Thoracic aorta (tissue), 2 donors: ENCODE measurements at regions not wholly inside any gene's neighbourhood (a gene's known extent, or its start where the extent isn't known, plus 50 kb on each side); places are given as distances from the start of the nearest gene placed in this dataset.
"Not testable (repeated sequence)": the region's sequence is repeated elsewhere in the genome, so short reads cannot be mapped to it uniquely, and the experiment has no call there.

Experiments
- ATAC-seq: fragments of 150-250 bp; one replicate; pipeline ENCODE4 v1.8.0; 2017; ENCODE audit warnings: low read depth; ENCODE audit not compliant: insufficient number of reproducible peaks, low FRiP score
- DNase-seq: peaks from one replicate; pipeline ENCODE4 v3.0.0-alpha.2; 2020; ENCODE audit warnings: low spot score
- H3K27ac ChIP-seq, 2 donors: fragments of 200-600 bp; sonication (generic); 1 replicate in 1 of 2; 2 replicates in 1 of 2; pipeline ENCODE4 v1.5.1; 2016; ENCODE audit warnings: mild to moderate bottlenecking in 2 of 2, moderate library complexity in 2 of 2
- H3K27me3 ChIP-seq: fragments of 200-600 bp; sonication (generic); replicated peaks from 2 replicates; pipeline ENCODE4 v1.6.0; 2016; ENCODE audit warnings: mild to moderate bottlenecking; ENCODE audit not compliant: insufficient read depth
- H3K36me3 ChIP-seq: fragments of 200-600 bp; sonication (generic); one replicate; pipeline ENCODE4 v1.5.1; 2016
- H3K4me1 ChIP-seq, 2 donors: fragments of 200-600 bp; sonication (generic); 1 replicate in 1 of 2; 2 replicates in 1 of 2; pipeline versions ENCODE4 v1.5.1 to v1.6.0; 2016; ENCODE audit warnings: low read depth in 2 of 2, mild to moderate bottlenecking in 1 of 2; ENCODE audit not compliant: control insufficient read depth in 1 of 2
- H3K4me3 ChIP-seq: fragments of 200-600 bp; sonication (generic); 2 replicates; pipeline ENCODE4 v1.5.1; 2016; ENCODE audit warnings: mild to moderate bottlenecking
- H3K9me3 ChIP-seq: fragments of 200-600 bp; sonication (generic); 2 replicates; pipeline ENCODE4 v1.5.1; 2016
- TF ChIP-seq, protein P1 (sequence below): fragments of 200-600 bp; sonication (generic); IDR thresholded peaks from one replicate; pipeline ENCODE4 v1.5.1; 2019; ENCODE audit warnings: antibody characterized with exemption

DNA sequence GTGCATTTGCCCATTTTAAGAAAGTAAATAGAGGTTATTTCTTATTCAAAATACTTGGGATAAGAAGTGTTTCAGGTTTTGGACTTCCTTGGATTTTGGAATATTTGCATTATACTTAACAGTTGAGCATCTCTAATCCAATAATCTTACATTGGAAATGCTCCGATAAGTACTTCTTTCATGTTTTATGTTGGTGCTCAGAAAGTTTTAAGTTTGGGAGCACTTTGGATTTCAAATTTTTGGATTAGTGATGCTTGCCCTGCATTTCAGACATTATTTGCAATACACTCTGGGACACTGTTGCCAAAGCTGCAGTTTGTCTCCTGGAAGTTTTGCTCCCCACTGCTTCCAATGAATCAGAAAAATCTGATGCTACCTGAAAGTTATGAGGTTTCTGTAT lies 691.9 kb upstream of the SLITRK6 start:
- TF ChIP-seq, protein P1, sequence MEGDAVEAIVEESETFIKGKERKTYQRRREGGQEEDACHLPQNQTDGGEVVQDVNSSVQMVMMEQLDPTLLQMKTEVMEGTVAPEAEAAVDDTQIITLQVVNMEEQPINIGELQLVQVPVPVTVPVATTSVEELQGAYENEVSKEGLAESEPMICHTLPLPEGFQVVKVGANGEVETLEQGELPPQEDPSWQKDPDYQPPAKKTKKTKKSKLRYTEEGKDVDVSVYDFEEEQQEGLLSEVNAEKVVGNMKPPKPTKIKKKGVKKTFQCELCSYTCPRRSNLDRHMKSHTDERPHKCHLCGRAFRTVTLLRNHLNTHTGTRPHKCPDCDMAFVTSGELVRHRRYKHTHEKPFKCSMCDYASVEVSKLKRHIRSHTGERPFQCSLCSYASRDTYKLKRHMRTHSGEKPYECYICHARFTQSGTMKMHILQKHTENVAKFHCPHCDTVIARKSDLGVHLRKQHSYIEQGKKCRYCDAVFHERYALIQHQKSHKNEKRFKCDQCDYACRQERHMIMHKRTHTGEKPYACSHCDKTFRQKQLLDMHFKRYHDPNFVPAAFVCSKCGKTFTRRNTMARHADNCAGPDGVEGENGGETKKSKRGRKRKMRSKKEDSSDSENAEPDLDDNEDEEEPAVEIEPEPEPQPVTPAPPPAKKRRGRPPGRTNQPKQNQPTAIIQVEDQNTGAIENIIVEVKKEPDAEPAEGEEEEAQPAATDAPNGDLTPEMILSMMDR: no peak
- no peaks in the 10 kb centered on the region for H3K36me3 ChIP-seq
- H3K4me3 ChIP-seq: no peak overlapping the region
- H3K27me3 ChIP-seq: no peaks in the 10 kb centered on the region
- no peak for DNase-seq
- H3K9me3 ChIP-seq: no peaks in the 10 kb centered on the region
- ATAC-seq: no peak
- no peaks in the 10 kb centered on the region for H3K4me1 ChIP-seq
- no peak overlapping the region for H3K27ac ChIP-seq

DNA sequence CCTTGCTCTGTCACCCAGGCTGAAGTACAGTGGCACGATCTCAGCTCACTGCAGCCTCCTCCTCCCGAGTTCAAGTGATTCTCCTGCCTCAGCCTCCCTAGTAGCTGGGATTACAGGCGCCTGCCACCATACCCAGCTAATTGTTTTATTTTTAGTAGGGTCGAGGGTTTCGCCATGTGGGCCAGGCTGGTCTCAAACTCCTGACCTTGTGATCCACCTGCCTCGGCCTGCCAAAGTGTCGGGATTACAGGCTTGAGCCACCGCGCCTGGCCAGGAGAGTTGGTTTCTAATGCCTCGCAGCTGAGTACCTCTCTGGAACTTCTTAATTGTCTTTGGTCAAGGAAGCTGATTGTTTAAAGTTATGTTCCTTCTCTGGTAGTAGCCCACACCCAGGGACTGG lies 702.7 kb upstream of the SLITRK6 start:
- H3K4me3 ChIP-seq, H3K27ac ChIP-seq, H3K4me1 ChIP-seq, H3K36me3 ChIP-seq, H3K27me3 ChIP-seq, ATAC-seq, DNase-seq, H3K9me3 ChIP-seq: not testable (repeated sequence)

DNA sequence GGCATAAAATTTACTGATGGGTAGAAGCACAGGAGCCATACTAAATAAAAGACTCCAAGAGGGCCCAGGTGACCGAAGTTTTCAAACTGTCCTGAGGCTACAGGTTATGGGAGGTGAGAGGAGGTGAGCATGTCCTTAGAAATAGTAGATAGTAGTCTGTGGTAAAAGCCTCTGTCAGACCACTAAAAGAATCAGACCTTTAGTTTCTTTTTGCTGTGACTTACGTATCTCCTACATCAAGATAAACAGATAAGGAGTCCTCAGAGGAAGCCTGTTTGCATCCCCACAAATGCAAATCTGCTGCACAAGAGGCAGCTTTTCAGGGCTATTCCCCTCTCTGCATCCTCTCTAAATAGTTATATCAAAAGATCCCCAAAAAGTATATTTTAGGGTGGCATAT lies 711.6 kb upstream of the SLITRK6 start:
- no peaks in the 10 kb centered on the region for H3K36me3 ChIP-seq
- no peaks in the 10 kb centered on the region for H3K27me3 ChIP-seq
- no peak overlapping the region for H3K4me3 ChIP-seq
- ATAC-seq (no peak), DNase-seq (no peak)
- TF ChIP-seq, protein P1: no peak
- no peaks in the 10 kb centered on the region for H3K4me1 ChIP-seq
- H3K27ac ChIP-seq: no peak overlapping the region
- H3K9me3 ChIP-seq: no peaks in the 10 kb centered on the region

DNA sequence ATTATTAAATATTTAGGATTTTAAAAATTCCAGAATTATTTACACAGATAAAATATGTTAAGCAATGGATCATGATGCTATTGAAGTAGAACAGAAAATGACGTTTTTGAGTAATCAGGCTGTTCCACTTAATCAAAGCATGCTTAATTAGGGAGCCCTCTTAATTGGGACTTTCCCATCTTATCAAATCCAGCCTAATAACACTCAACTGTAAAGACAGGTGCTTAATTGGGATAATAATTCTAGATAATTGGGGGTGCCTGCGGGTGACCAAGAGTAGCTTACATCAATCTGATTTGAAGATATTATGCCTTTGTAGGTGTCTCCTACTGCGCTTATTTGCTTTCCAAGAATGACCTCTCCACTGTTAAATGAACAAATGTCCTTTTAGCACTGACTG lies 742.2 kb upstream of the SLITRK6 start:
- Histone ChIP-seq H3K36me3 (no peaks in the 10 kb centered on the region), H3K27me3 (no peaks in the 10 kb centered on the region), H3K4me1 (no peaks in the 10 kb centered on the region), H3K4me3 (no peak overlapping the region), H3K27ac (no peak overlapping the region), H3K9me3 (no peaks in the 10 kb centered on the region)
- TF ChIP-seq, protein P1: no peak
- ATAC-seq (no peak), DNase-seq (no peak)

DNA sequence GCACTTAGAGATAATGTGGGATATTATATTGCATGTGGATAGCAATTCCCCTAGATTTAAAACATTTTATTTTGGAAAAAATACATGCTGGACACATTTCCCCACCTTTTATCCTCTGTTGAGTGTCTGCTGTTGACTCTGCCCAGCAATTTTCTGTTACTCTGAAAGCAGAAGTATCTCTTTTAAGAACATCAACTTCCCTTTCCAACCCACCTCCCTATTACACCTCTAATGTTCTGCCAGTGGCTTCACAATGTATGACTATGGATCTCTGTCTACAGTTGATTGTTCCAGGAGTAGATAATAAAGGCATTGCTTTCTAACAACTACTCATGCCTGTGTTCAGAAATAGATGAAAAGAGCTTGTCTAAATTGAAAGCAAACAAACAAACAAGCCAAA lies 754.8 kb upstream of the SLITRK6 start:
- H3K4me1 ChIP-seq: no peaks in the 10 kb centered on the region
- no peaks in the 10 kb centered on the region for H3K36me3 ChIP-seq
- H3K27ac ChIP-seq: no peak overlapping the region
- DNase-seq (no peak), ATAC-seq (no peak)
- H3K9me3 ChIP-seq: no peaks in the 10 kb centered on the region
- no peak overlapping the region for H3K4me3 ChIP-seq
- H3K27me3 ChIP-seq: no peaks in the 10 kb centered on the region
- TF ChIP-seq, protein P1: no peak

DNA sequence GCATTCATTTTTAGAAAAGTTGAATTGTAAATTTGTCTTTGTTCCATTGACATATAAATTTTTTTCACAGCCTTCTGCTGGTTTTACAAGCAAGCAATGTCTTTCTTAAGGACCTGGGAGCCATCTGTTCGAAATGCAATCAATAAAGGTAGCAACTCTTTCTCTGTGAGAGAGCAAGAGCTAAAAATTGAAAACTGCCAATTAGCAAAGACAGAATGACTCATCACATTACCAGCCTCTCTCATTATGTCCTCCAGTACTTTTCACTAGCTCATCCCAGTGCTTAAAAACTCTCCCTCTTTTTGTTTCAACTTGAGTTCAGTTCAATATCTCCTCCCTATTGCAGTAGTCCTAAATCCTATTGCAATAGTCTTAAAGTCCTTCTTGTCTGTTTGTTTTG lies 760.7 kb upstream of the SLITRK6 start:
- ATAC-seq: no peak
- H3K36me3 ChIP-seq: no peaks in the 10 kb centered on the region
- no peaks in the 10 kb centered on the region for H3K9me3 ChIP-seq
- H3K4me3 ChIP-seq: no peak overlapping the region
- H3K4me1 ChIP-seq: no peaks in the 10 kb centered on the region
- TF ChIP-seq, protein P1: no peak
- no peaks in the 10 kb centered on the region for H3K27me3 ChIP-seq
- H3K27ac ChIP-seq: no peak overlapping the region
- DNase-seq: no peak
